HS-5 (cell line): ENCODE measurements at regions not wholly inside any gene's neighbourhood (a gene's known extent, or its start where the extent isn't known, plus 50 kb on each side); places are given as distances from the start of the nearest gene placed in this dataset.
"Not testable (repeated sequence)": the region's sequence is repeated elsewhere in the genome, so short reads cannot be mapped to it uniquely, and the experiment has no call there.

Experiments
- DNase-seq: peaks from one replicate; pipeline ENCODE4 v3.0.0-alpha.2; 2012; ENCODE audit warnings: low read depth

DNA sequence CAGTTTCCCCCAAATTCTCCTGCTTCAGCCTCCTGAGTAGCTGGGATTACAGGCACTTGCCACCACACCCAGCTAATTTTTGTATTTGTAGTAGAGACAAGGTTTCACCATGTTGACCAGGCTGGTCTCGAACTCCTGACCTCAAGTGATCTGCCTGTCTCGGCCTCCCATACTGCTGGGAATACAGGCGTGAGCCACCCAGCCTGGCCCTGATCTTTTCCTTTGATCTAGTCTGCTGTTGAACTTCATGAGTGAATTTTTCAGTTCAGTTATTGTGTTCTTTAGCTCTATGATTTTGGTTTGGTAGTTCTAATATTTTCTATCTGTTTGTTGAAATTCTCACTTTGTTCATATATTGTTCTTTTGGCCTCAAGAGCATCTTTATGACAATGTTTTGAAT, 83.4 kb upstream of the RAP2C start:
- not testable (repeated sequence) for DNase-seq

DNA sequence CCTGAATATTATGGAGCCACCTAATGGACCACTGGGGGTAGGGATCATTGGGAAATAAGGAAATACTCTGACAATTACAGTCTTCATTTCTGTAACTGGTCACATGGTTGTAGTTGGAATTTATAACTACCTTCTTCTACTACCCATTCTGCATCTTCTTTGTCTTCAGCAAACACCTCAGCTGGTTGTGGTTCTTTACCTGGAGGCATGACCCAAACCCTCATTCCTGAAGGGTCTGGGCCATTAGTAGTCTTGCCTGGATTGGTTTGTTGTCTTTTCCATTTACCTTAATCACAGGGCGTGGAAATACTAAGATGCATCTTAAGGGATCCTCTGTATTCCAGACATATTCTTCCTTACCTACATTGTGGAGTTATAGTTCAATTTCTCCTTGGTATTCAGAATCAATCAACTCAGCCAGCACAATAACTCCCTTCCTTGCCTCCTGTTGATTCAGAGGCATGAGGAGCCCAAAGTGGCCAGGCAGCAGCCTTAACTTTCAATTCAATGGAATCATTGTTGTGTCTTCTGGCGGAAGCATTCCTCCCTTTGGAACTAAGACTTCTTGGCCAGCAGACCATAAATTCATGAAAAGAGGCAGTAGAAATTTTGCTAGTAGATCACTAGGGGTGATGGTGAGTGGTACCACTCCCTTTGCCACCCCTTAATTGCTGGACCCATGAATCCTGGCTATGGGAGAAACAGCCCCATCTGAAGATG, 75.7 kb upstream of the RAP2C start:
- DNase-seq, result no peak

DNA sequence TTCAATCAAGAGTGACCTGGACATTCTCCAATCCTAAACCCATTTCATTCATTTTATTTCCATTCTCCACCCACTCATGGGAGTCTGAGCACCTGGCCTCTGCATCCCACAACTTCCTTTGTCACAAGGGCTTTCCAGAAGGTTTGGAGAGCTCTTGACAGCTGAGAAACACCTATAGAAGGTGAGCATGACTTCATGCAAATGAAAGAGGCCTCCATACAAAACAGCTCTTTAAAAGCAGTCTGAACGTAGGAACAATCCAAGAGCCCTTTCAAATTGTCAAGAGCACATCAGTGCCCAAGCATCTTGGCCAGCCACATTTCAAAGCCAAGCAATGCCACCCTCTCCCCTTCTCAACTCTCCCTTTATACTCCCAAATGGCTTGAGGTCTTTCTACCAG, 74.9 kb upstream of the RAP2C start:
- no peak for DNase-seq

DNA sequence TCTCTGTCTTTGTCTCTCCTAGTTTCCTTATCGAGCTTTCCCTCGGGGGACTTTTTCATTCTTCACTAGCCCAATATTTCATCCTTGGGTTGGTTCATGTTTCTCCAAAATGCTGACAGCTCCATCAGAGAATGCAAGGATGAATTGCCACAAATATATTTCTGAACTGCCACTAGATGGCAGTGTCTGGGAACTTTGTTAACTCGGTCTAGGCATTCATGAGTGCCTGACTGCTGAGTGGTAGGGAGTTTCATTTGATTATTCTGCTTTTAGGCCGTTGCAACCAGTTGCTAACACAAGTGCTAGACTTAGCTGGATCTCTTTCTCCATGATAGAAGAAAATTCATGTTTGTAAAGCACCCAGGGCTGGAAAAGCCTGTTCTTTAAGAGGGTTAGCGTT, 73.5 kb upstream of the RAP2C start:
- DNase-seq, result peak; percentile 9

DNA sequence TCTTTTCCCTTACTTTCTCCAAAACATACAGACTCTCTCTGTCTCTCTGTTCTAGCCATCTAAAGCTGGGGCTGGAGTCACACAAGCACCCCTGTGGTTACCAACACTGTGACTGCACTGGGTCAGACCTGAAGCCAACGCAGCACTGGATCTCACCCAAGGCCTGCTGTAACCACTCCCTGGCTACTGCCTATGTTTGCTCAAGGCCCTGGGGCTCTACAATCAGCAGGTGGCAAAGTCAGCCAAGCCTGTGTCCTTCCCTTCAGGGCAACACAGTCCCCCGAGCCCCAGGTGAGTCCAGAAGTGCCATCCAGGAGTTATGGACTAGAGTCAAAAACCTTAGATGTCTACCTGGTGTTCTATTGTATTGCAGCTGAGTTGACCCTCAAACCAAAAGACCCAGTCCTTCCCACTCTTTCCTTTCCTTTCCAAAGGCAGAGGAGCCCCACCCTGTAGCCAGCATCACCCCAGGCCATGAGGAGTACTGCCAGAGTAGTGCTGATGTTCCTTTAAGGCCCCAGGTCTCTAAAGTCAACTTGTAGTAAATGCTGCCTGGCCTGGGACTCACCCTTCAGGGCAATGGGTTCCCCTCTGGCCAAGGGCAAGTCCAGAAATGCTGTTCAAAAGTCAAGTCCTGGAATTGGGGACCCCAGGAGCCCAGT, 58.8 kb upstream of the RAP2C start:
- no peak for DNase-seq

DNA sequence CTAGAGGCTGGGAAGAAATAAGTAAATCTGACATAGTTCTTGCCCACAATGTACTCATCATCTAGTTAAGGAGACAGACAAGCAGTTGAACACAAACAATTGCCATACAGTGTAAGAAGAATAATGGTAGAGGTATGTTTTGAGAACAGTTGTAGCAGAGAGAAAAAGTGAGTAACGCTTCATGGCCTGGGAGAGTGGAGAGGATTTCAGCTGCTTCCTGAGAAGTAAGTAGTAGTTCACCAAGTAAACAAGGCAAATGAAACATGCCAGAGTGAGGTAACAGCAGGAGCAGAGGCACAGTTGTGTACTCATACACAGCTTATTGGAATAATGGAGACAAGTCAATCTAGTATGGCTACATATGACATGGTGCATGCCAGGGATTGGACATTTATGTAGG, 53.6 kb upstream of the RAP2C start:
- DNase-seq, result no peak

DNA sequence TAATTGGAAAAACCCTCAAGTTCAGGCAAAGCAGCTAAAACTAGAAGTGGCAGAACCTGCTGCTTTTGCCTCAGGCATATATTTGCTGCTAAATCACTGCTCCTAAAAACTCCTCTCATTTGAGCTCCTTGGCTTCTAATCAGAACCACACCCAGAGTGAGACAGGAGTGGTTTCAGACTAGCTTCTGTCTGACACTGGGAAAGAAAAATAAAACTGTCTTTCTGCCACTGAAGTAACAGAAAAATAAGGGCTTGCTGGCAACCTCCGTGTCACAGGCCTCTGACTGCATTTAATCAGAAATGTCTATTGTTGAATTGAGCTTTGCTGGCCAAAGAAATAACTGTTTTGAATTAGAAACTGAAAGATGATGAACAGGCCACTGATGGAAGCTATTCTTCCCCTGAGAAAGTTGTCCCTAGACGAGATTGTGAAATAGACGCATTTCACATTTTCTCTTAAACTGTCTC, 52.1 kb upstream of the RAP2C start:
- DNase-seq, result no peak

DNA sequence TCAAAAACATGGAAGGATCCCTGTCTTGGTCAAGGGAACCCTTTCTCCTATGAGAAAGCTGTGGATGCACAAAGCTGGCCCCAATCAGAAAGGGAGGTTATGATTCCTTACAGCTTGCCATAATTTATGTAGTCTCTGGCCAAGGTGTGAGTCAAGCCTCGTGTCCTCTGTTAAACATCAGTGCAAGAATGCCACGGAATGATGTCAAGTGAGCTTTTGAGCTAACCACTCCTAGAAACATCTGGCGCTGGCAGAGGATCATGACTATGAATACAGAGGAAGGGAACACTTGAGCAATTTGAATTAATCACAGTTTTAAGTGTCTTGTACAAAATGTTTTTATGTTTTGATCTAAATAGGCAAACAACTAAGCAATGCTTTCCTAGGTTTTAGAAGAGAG, 51.5 kb upstream of the RAP2C start:
- peak; percentile 56 for DNase-seq

DNA sequence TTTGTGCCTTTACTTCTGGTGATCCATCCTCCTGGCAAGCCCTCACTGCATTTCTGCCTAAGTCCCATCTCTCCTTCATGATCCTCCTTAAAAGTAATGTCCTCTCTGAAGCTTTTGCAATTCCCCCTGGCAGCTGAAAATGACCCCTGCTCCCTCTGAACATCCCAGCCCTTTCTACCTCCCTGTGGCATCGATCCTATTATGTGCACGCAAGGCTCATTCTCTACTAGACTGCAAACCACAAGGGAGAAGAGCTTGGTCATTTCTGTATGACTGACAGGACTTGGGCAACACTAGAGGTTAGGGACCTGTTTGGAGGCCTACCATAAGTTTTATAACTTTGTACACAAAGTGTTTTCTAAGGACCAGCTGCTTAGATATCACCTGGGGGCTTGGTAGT, 50.8 kb upstream of the RAP2C start:
- no peak for DNase-seq
